ENCODE measurements at regions not wholly inside any gene's neighbourhood (a gene's known extent, or its start where the extent isn't known, plus 50 kb on each side); places are given as distances from the start of the nearest gene placed in this dataset.
"Not testable (repeated sequence)": the region's sequence is repeated elsewhere in the genome, so short reads cannot be mapped to it uniquely, and the experiment has no call there.

GRCh38 chr4:127518046-127518445, 114.7 kb upstream of the INTU start:
- Histone ChIP-seq H3K27me3 (replicated peaks; ENCODE audit: control insufficient read depth, insufficient read depth, low read length) (no peaks in the 10 kb centered on the region), H3K4me1 (ENCODE audit: control insufficient read depth, insufficient read depth, low read length) (peaks cover 7% of the 10 kb centered on the region), H3K9ac (ENCODE audit: low read length) (no peak overlapping the region)

GRCh38 chr4:127521463-127521862, 111.3 kb upstream of the INTU start:
- peaks cover 7% of the 10 kb centered on the region for H3K4me1 ChIP-seq (ENCODE audit: control insufficient read depth, insufficient read depth, low read length)
- H3K4me3 ChIP-seq (ENCODE audit: low read length), result no peak overlapping the region
- no peaks in the 10 kb centered on the region for H3K9me3 ChIP-seq (ENCODE audit: control insufficient read depth, low read length)
- no peak overlapping the region for H3K9ac ChIP-seq (ENCODE audit: low read length)
- no peaks in the 10 kb centered on the region for H3K36me3 ChIP-seq (ENCODE audit: control insufficient read depth, insufficient read depth, low read length, severe bottlenecking)
- H3K27me3 ChIP-seq (replicated peaks; ENCODE audit: control insufficient read depth, insufficient read depth, low read length), result no peaks in the 10 kb centered on the region
- peak; percentile 61 for DNase-seq (ENCODE audit: low read depth)

More at GRCh38 chr4:127518046-127518445, 114.7 kb upstream of the INTU start:
- Histone ChIP-seq H3K4me3 (ENCODE audit: low read length) (no peak overlapping the region), H3K9me3 (ENCODE audit: control insufficient read depth, low read length) (no peaks in the 10 kb centered on the region), H3K36me3 (ENCODE audit: control insufficient read depth, insufficient read depth, low read length, severe bottlenecking) (no peaks in the 10 kb centered on the region)
- no peak for DNase-seq (ENCODE audit: low read depth)

- Histone ChIP-seq H3K9ac (ENCODE audit: low read length) (no peak overlapping the region), H3K36me3 (ENCODE audit: control insufficient read depth, insufficient read depth, low read length, severe bottlenecking) (no peaks in the 10 kb centered on the region), H3K4me3 (ENCODE audit: low read length) (no peak overlapping the region), H3K9me3 (ENCODE audit: control insufficient read depth, low read length) (no peaks in the 10 kb centered on the region), H3K4me1 (ENCODE audit: control insufficient read depth, insufficient read depth, low read length) (peaks cover 7% of the 10 kb centered on the region), H3K27me3 (replicated peaks; ENCODE audit: control insufficient read depth, insufficient read depth, low read length) (no peaks in the 10 kb centered on the region)
- DNase-seq (ENCODE audit: low read depth), result no peak
Measured at GRCh38 chr4:127523369-127523768, 109.4 kb upstream of the INTU start.

- Histone ChIP-seq H3K27me3 (replicated peaks; ENCODE audit: control insufficient read depth, insufficient read depth, low read length) (no peaks in the 10 kb centered on the region), H3K9me3 (ENCODE audit: control insufficient read depth, low read length) (peaks cover 7% of the 10 kb centered on the region), H3K4me1 (ENCODE audit: control insufficient read depth, insufficient read depth, low read length) (peaks cover 7% of the 10 kb centered on the region), H3K9ac (ENCODE audit: low read length) (no peak overlapping the region), H3K4me3 (ENCODE audit: low read length) (no peak overlapping the region), H3K36me3 (ENCODE audit: control insufficient read depth, insufficient read depth, low read length, severe bottlenecking) (no peaks in the 10 kb centered on the region)
- no peak for DNase-seq (ENCODE audit: low read depth)
Measured at GRCh38 chr4:127525608-127526007, 107.1 kb upstream of the INTU start.

- Histone ChIP-seq H3K27me3 (replicated peaks; ENCODE audit: control insufficient read depth, insufficient read depth, low read length) (no peaks in the 10 kb centered on the region), H3K4me3 (ENCODE audit: low read length) (no peak overlapping the region), H3K9me3 (ENCODE audit: control insufficient read depth, low read length) (peaks cover 7% of the 10 kb centered on the region)
Measured at GRCh38 chr4:127528302-127528701, 104.5 kb upstream of the INTU start.

GRCh38 chr4:127529879-127530278, 102.9 kb upstream of the INTU start:
- not testable (repeated sequence) for H3K27me3 ChIP-seq (replicated peaks; ENCODE audit: control insufficient read depth, insufficient read depth, low read length); H3K36me3 ChIP-seq (ENCODE audit: control insufficient read depth, insufficient read depth, low read length, severe bottlenecking); H3K9ac ChIP-seq (ENCODE audit: low read length); H3K9me3 ChIP-seq (ENCODE audit: control insufficient read depth, low read length); H3K4me3 ChIP-seq (ENCODE audit: low read length); DNase-seq (ENCODE audit: low read depth)
- peaks cover 12% of the 10 kb centered on the region for H3K4me1 ChIP-seq (ENCODE audit: control insufficient read depth, insufficient read depth, low read length)

More at GRCh38 chr4:127528302-127528701, 104.5 kb upstream of the INTU start:
- DNase-seq (ENCODE audit: low read depth), result no peak
- H3K9ac ChIP-seq (ENCODE audit: low read length), result no peak overlapping the region
- peaks cover 7% of the 10 kb centered on the region for H3K4me1 ChIP-seq (ENCODE audit: control insufficient read depth, insufficient read depth, low read length)
- no peaks in the 10 kb centered on the region for H3K36me3 ChIP-seq (ENCODE audit: control insufficient read depth, insufficient read depth, low read length, severe bottlenecking)

- Histone ChIP-seq H3K27me3 (replicated peaks; ENCODE audit: control insufficient read depth, insufficient read depth, low read length) (no peaks in the 10 kb centered on the region), H3K4me3 (ENCODE audit: low read length) (no peak overlapping the region), H3K9ac (ENCODE audit: low read length) (no peak overlapping the region), H3K36me3 (ENCODE audit: control insufficient read depth, insufficient read depth, low read length, severe bottlenecking) (no peaks in the 10 kb centered on the region), H3K4me1 (ENCODE audit: control insufficient read depth, insufficient read depth, low read length) (peaks cover 12% of the 10 kb centered on the region), H3K9me3 (ENCODE audit: control insufficient read depth, low read length) (peaks cover 7% of the 10 kb centered on the region)
- DNase-seq (ENCODE audit: low read depth), result peak; percentile 83
Measured at GRCh38 chr4:127533028-127533700, 99.6 kb upstream of the INTU start.

- no peak overlapping the region for H3K9ac ChIP-seq (ENCODE audit: low read length)
- DNase-seq (ENCODE audit: low read depth), result no peak
- H3K4me3 ChIP-seq (ENCODE audit: low read length), result no peak overlapping the region
- no peaks in the 10 kb centered on the region for H3K27me3 ChIP-seq (replicated peaks; ENCODE audit: control insufficient read depth, insufficient read depth, low read length)
- peaks cover 12% of the 10 kb centered on the region for H3K4me1 ChIP-seq (ENCODE audit: control insufficient read depth, insufficient read depth, low read length)
- no peaks in the 10 kb centered on the region for H3K36me3 ChIP-seq (ENCODE audit: control insufficient read depth, insufficient read depth, low read length, severe bottlenecking)
- peaks cover 7% of the 10 kb centered on the region for H3K9me3 ChIP-seq (ENCODE audit: control insufficient read depth, low read length)
Measured at GRCh38 chr4:127534041-127534825, 98.5 kb upstream of the INTU start.

DNA sequence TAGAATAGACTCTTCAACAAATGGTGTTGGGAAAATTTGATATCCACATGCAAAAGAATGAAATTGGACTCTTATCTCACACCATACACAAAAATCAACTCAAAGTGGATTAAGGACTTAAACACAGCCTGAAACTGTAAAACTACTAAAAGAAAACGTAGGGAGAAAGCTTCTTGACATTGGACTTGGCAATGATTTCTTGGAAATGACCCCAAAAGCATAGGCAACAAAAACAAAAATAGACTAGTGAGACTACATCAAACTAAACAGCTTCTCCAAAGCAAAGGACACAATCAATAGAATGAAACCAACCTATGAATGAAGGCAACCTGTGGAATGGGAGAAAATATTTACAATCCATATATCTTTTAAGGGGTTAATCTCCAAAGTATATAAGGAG, 94.7 kb upstream of the INTU start:
- Histone ChIP-seq H3K27me3 (replicated peaks; ENCODE audit: control insufficient read depth, insufficient read depth, low read length) (no peaks in the 10 kb centered on the region), H3K4me1 (ENCODE audit: control insufficient read depth, insufficient read depth, low read length) (peaks cover 7% of the 10 kb centered on the region), H3K9ac (ENCODE audit: low read length) (no peak overlapping the region), H3K9me3 (ENCODE audit: control insufficient read depth, low read length) (no peaks in the 10 kb centered on the region), H3K4me3 (ENCODE audit: low read length) (no peak overlapping the region), H3K36me3 (ENCODE audit: control insufficient read depth, insufficient read depth, low read length, severe bottlenecking) (no peaks in the 10 kb centered on the region)
- DNase-seq (ENCODE audit: low read depth), result no peak

GRCh38 chr4:127540497-127541025, 92.2 kb upstream of the INTU start:
- Histone ChIP-seq H3K36me3 (ENCODE audit: control insufficient read depth, insufficient read depth, low read length, severe bottlenecking) (no peaks in the 10 kb centered on the region), H3K9me3 (ENCODE audit: control insufficient read depth, low read length) (no peaks in the 10 kb centered on the region), H3K4me1 (ENCODE audit: control insufficient read depth, insufficient read depth, low read length) (no peaks in the 10 kb centered on the region), H3K27me3 (replicated peaks; ENCODE audit: control insufficient read depth, insufficient read depth, low read length) (peaks cover 2% of the 10 kb centered on the region), H3K9ac (ENCODE audit: low read length) (no peak overlapping the region), H3K4me3 (ENCODE audit: low read length) (no peak overlapping the region)
- DNase-seq (ENCODE audit: low read depth), result no peak

DNA sequence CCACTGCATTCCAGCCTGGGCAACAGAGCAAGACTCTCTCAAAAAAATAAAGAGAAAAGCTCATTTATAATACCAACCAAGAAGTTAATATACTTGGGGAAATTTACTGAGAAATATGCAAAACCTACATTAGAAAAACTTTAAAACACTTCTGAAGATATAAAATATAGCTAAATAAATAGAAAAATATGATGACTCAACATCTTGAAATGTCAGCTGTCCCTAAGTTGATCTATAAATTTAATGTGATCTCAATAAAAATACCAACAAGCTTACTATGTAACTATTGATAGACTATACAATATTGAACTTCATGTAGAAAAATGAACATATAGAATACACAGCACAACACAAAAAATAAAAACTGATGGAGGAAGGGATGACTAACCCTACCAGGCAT, 87.5 kb upstream of the INTU start:
- Histone ChIP-seq H3K9ac (ENCODE audit: low read length) (no peak overlapping the region), H3K27me3 (replicated peaks; ENCODE audit: control insufficient read depth, insufficient read depth, low read length) (peaks cover 5% of the 10 kb centered on the region), H3K9me3 (ENCODE audit: control insufficient read depth, low read length) (no peaks in the 10 kb centered on the region), H3K4me3 (ENCODE audit: low read length) (no peak overlapping the region), H3K36me3 (ENCODE audit: control insufficient read depth, insufficient read depth, low read length, severe bottlenecking) (no peaks in the 10 kb centered on the region), H3K4me1 (ENCODE audit: control insufficient read depth, insufficient read depth, low read length) (peaks cover 6% of the 10 kb centered on the region)
- DNase-seq (ENCODE audit: low read depth), result no peak

Measured in adipocyte (in vitro differentiated cells).